ENCODE measurements at regions not wholly inside any gene's neighbourhood (a gene's known extent, or its start where the extent isn't known, plus 50 kb on each side); places are given as distances from the start of the nearest gene placed in this dataset.

DNA sequence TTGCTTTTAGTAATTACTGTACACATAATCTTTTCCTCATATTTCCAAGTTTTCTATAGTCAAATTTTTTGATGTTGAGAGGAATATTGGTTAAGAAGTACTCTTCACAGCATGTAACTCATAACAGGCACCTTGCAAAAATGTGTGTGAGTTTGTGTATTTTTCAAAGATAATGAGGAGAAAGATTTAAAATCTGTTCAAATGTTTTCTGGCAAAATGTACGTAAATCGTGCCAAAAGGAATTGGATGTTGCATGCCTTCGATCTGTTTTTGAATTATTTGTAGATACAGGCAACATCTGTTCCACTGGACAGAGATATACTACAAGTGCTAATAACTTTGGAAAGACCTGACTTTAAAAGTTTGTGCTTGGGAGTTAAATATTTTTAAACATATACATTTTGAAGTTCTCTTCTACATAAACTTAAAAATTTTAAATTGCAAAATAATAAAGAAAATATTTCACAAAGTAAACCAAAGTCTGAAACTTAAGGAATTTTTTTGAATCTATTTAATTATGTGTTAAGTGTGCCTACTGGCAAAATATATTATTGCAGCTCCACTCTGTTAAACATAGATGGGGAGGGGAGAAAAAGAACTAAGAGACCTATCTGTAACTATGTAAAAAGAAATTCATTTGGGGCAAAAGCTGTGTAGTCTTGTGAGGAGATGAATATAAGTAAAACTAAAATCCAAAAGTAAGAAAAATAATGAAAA is 133.5 kb upstream of the UBE2E3 start:
- no peaks in the 10 kb centered on the region for H3F3A ChIP-seq (ENCODE audit: insufficient read depth, low read length, poor library complexity, severe bottlenecking)
- H3K4me2 ChIP-seq (ENCODE audit: low read length) = no peak overlapping the region
- no peaks in the 10 kb centered on the region for H4K20me1 ChIP-seq (ENCODE audit: insufficient read depth)
- no peak overlapping the region for H3K4me3 ChIP-seq (ENCODE audit: low read length)
- TF ChIP-seq, protein P1, sequence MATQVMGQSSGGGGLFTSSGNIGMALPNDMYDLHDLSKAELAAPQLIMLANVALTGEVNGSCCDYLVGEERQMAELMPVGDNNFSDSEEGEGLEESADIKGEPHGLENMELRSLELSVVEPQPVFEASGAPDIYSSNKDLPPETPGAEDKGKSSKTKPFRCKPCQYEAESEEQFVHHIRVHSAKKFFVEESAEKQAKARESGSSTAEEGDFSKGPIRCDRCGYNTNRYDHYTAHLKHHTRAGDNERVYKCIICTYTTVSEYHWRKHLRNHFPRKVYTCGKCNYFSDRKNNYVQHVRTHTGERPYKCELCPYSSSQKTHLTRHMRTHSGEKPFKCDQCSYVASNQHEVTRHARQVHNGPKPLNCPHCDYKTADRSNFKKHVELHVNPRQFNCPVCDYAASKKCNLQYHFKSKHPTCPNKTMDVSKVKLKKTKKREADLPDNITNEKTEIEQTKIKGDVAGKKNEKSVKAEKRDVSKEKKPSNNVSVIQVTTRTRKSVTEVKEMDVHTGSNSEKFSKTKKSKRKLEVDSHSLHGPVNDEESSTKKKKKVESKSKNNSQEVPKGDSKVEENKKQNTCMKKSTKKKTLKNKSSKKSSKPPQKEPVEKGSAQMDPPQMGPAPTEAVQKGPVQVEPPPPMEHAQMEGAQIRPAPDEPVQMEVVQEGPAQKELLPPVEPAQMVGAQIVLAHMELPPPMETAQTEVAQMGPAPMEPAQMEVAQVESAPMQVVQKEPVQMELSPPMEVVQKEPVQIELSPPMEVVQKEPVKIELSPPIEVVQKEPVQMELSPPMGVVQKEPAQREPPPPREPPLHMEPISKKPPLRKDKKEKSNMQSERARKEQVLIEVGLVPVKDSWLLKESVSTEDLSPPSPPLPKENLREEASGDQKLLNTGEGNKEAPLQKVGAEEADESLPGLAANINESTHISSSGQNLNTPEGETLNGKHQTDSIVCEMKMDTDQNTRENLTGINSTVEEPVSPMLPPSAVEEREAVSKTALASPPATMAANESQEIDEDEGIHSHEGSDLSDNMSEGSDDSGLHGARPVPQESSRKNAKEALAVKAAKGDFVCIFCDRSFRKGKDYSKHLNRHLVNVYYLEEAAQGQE (IDR thresholded peaks at IDR 0.05; ENCODE audit: borderline replicate concordance) = no peak
- TF ChIP-seq POLR2AphosphoS5 (IDR thresholded peaks at IDR 0.05) (no peak), TAF1 (IDR thresholded peaks at IDR 0.05; ENCODE audit: low read depth) (no peak), SMC3 (conservative IDR thresholded peaks at IDR 0.05; ENCODE audit: poor library complexity) (no peak), EP300 (conservative IDR thresholded peaks at IDR 0.05; ENCODE audit: poor library complexity, severe bottlenecking) (no peak), MXI1 (conservative IDR thresholded peaks at IDR 0.05; ENCODE audit: poor library complexity, severe bottlenecking) (no peak), EZH2 (IDR thresholded peaks at IDR 0.05; ENCODE audit: borderline replicate concordance, insufficient read depth, low read length, poor library complexity, severe bottlenecking) (no peak), RAD21 (conservative IDR thresholded peaks at IDR 0.05) (no peak)
- TF ChIP-seq, protein P2, sequence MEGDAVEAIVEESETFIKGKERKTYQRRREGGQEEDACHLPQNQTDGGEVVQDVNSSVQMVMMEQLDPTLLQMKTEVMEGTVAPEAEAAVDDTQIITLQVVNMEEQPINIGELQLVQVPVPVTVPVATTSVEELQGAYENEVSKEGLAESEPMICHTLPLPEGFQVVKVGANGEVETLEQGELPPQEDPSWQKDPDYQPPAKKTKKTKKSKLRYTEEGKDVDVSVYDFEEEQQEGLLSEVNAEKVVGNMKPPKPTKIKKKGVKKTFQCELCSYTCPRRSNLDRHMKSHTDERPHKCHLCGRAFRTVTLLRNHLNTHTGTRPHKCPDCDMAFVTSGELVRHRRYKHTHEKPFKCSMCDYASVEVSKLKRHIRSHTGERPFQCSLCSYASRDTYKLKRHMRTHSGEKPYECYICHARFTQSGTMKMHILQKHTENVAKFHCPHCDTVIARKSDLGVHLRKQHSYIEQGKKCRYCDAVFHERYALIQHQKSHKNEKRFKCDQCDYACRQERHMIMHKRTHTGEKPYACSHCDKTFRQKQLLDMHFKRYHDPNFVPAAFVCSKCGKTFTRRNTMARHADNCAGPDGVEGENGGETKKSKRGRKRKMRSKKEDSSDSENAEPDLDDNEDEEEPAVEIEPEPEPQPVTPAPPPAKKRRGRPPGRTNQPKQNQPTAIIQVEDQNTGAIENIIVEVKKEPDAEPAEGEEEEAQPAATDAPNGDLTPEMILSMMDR (IDR thresholded peaks at IDR 0.05; ENCODE audit: poor library complexity, severe bottlenecking) = no peak
- H3K79me2 ChIP-seq (replicated peaks; ENCODE audit: insufficient read depth, low read length) = no peaks in the 10 kb centered on the region
- no peaks in the 10 kb centered on the region for H3K9me2 ChIP-seq (ENCODE audit: insufficient read depth, low read length)
- H3K9ac ChIP-seq (ENCODE audit: low read length) = no peak overlapping the region
- no peak overlapping the region for H2AFZ ChIP-seq (ENCODE audit: low read depth, low read length)
- no peaks in the 10 kb centered on the region for H3K36me3 ChIP-seq (ENCODE audit: insufficient read depth, low read length)
- H3K27me3 ChIP-seq (ENCODE audit: insufficient read depth, low read depth, low read length) = no peaks in the 10 kb centered on the region
- no peak overlapping the region for H3K27ac ChIP-seq (ENCODE audit: low read length)
- no peaks in the 10 kb centered on the region for H3K9me3 ChIP-seq (ENCODE audit: low read length)

DNA sequence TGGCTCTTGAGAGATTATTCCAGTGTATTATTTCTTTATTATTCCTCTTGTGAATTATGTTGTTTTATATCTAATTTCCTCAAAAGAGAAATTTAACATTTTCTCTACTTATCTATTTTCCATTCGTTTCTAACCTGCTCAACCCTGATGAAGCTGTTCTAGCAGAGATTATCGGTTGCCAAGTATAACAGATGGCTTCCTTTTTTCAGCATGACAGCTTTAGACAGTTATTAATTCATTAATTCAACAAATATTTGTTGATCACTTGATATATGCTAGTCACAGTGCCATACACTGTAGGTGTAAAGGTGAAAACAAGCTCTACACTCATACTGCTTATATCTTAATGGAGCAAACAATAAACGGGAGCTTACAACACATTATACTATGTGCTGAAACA is 137.9 kb upstream of the UBE2E3 start:
- Histone ChIP-seq H2AFZ (ENCODE audit: low read depth, low read length) (no peak overlapping the region), H3F3A (ENCODE audit: insufficient read depth, low read length, poor library complexity, severe bottlenecking) (no peaks in the 10 kb centered on the region), H3K4me2 (ENCODE audit: low read length) (no peak overlapping the region), H3K9me3 (ENCODE audit: low read length) (no peaks in the 10 kb centered on the region), H4K20me1 (ENCODE audit: insufficient read depth) (no peaks in the 10 kb centered on the region), H3K27ac (ENCODE audit: low read length) (no peak overlapping the region), H3K4me3 (ENCODE audit: low read length) (no peak overlapping the region), H3K36me3 (ENCODE audit: insufficient read depth, low read length) (no peaks in the 10 kb centered on the region), H3K79me2 (replicated peaks; ENCODE audit: insufficient read depth, low read length) (no peaks in the 10 kb centered on the region), H3K9ac (ENCODE audit: low read length) (no peak overlapping the region), H3K9me2 (ENCODE audit: insufficient read depth, low read length) (no peaks in the 10 kb centered on the region), H3K27me3 (ENCODE audit: insufficient read depth, low read depth, low read length) (no peaks in the 10 kb centered on the region)
- TF ChIP-seq SMC3 (conservative IDR thresholded peaks at IDR 0.05; ENCODE audit: poor library complexity) = no peak
- TF ChIP-seq MXI1 (conservative IDR thresholded peaks at IDR 0.05; ENCODE audit: poor library complexity, severe bottlenecking) = no peak
- TF ChIP-seq EP300 (conservative IDR thresholded peaks at IDR 0.05; ENCODE audit: poor library complexity, severe bottlenecking) = no peak
- no peak for TF ChIP-seq EZH2 (IDR thresholded peaks at IDR 0.05; ENCODE audit: borderline replicate concordance, insufficient read depth, low read length, poor library complexity, severe bottlenecking)
- TF ChIP-seq, protein P2 (IDR thresholded peaks at IDR 0.05; ENCODE audit: poor library complexity, severe bottlenecking) = no peak
- TF ChIP-seq TAF1 (IDR thresholded peaks at IDR 0.05; ENCODE audit: low read depth) = no peak
- TF ChIP-seq, protein P1 (IDR thresholded peaks at IDR 0.05; ENCODE audit: borderline replicate concordance) = no peak
- TF ChIP-seq POLR2AphosphoS5 (IDR thresholded peaks at IDR 0.05) = no peak
- TF ChIP-seq RAD21 (conservative IDR thresholded peaks at IDR 0.05) = no peak

Measured in neural cell (in vitro differentiated cells).